Right lung (tissue), 2 donors: ENCODE measurements at regions not wholly inside any gene's neighbourhood (a gene's known extent, or its start where the extent isn't known, plus 50 kb on each side); places are given as distances from the start of the nearest gene placed in this dataset.

ENCODE experiments used
- DNase-seq, 2 donors: peaks; one replicate each; pipeline ENCODE4 v3.0.0-alpha.2; 2013

GRCh38 chr5:165272436-165272835 lies 1767.0 kb downstream of the MAT2B start:
- DNase-seq, result no peak

GRCh38 chr5:165277661-165278060 lies 1772.2 kb downstream of the MAT2B start:
- DNase-seq, result no peak

GRCh38 chr5:165282491-165282890 lies 1777.1 kb downstream of the MAT2B start:
- no peak for DNase-seq

GRCh38 chr5:165286692-165287091 lies 1781.3 kb downstream of the MAT2B start:
- DNase-seq, result no peak

GRCh38 chr5:165290535-165290934 lies 1785.1 kb downstream of the MAT2B start:
- no peak for DNase-seq

- DNase-seq, result no peak
Observed at GRCh38 chr5:165296401-165297130, 1791.1 kb downstream of the MAT2B start.

- DNase-seq, result peak in 1 of 2 donors; percentile 16
Observed at GRCh38 chr5:165304193-165304827, 1798.9 kb downstream of the MAT2B start.

- DNase-seq, result peak in 1 of 2 donors; percentile 33
Observed at GRCh38 chr5:165305596-165305995, 1800.2 kb downstream of the MAT2B start.

- DNase-seq, result no peak
Observed at GRCh38 chr5:165309446-165309845, 1804.0 kb downstream of the MAT2B start.

GRCh38 chr5:165310031-165310430 lies 1804.6 kb downstream of the MAT2B start:
- no peak for DNase-seq

- no peak for DNase-seq
Observed at GRCh38 chr5:165321912-165322311, 1816.5 kb downstream of the MAT2B start.

GRCh38 chr5:165325221-165325620 lies 1819.8 kb downstream of the MAT2B start:
- no peak for DNase-seq

- no peak for DNase-seq
Observed at GRCh38 chr5:165327631-165328030, 1822.2 kb downstream of the MAT2B start.

GRCh38 chr5:165328846-165329245 lies 1823.4 kb downstream of the MAT2B start:
- no peak for DNase-seq

- DNase-seq, result no peak
Observed at GRCh38 chr5:165333623-165334022, 1828.2 kb downstream of the MAT2B start.

GRCh38 chr5:165334201-165334600 lies 1828.8 kb downstream of the MAT2B start:
- no peak for DNase-seq

- no peak for DNase-seq
Observed at GRCh38 chr5:165349735-165350134, 1844.3 kb downstream of the MAT2B start.

- DNase-seq, result no peak
Observed at GRCh38 chr5:165351342-165351741, 1845.9 kb downstream of the MAT2B start.

- DNase-seq, result no peak
Observed at GRCh38 chr5:165360366-165360765, 1854.9 kb downstream of the MAT2B start.

- no peak for DNase-seq
Observed at GRCh38 chr5:165360784-165361542, 1855.5 kb downstream of the MAT2B start.

GRCh38 chr5:165370233-165370632 lies 1864.8 kb downstream of the MAT2B start:
- no peak for DNase-seq

- DNase-seq, result no peak
Observed at GRCh38 chr5:165370794-165371193, 1865.4 kb downstream of the MAT2B start.

- no peak for DNase-seq
Observed at GRCh38 chr5:165375201-165375600, 1869.8 kb downstream of the MAT2B start.
